ENCODE measurements at regions not wholly inside any gene's neighbourhood (a gene's known extent, or its start where the extent isn't known, plus 50 kb on each side); places are given as distances from the start of the nearest gene placed in this dataset.
"Not testable (repeated sequence)": the region's sequence is repeated elsewhere in the genome, so short reads cannot be mapped to it uniquely, and the experiment has no call there.

GRCh38 chr4:156411531-156411930, 457.9 kb upstream of the CTSO start:
- no peak for DNase-seq

DNA sequence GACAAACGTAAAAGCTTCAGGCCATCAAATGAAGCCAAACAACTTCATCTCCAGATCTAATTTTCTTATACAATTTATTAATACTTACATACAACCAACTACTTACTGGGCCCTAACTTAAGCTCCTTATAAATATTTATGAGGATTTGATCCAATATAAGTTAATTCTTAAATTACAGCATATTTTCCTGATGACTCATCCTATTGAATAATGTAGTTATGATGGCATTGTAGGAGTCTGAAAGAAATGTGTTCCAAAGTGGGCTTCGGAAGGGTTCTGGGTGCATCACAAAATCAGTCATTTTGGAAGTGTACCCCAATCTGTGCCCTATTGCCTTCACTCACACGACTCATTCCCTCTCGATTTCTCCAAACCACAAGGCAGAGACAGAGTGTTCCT, 455.1 kb upstream of the CTSO start:
- no peak for DNase-seq

- DNase-seq = no peak
Observed at GRCh38 chr4:156401371-156401770, 447.7 kb upstream of the CTSO start.

- no peak for DNase-seq
Observed at GRCh38 chr4:156396534-156396933, 442.9 kb upstream of the CTSO start.

- no peak for DNase-seq
Observed at GRCh38 chr4:156391325-156391653, 437.6 kb upstream of the CTSO start.

GRCh38 chr4:156390599-156391324, 437.1 kb upstream of the CTSO start:
- DNase-seq = peak in 2 of 3 donors; percentile 34 to 45

DNA sequence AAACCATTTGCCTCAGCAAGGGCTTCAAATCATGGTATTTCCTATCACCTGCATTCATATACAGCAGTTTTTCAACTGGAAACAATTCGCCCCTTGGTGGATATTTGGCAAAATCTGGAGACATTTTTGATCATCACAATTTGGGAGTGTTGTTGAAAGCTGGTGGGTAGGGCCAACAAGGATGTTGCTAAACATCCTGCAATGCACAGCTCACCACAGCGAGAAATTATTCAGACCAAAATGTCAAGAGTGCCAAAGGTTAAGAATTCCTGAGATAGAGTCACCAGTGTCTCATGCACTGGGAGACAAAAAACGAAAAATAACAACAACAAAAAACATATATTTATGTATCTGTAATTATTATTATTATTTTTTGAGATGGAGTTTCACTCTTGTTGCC, 435.2 kb upstream of the CTSO start:
- DNase-seq = no peak

- peak in 1 of 3 donors; percentile 31 for DNase-seq
Observed at GRCh38 chr4:156378033-156378665, 424.5 kb upstream of the CTSO start.

DNA sequence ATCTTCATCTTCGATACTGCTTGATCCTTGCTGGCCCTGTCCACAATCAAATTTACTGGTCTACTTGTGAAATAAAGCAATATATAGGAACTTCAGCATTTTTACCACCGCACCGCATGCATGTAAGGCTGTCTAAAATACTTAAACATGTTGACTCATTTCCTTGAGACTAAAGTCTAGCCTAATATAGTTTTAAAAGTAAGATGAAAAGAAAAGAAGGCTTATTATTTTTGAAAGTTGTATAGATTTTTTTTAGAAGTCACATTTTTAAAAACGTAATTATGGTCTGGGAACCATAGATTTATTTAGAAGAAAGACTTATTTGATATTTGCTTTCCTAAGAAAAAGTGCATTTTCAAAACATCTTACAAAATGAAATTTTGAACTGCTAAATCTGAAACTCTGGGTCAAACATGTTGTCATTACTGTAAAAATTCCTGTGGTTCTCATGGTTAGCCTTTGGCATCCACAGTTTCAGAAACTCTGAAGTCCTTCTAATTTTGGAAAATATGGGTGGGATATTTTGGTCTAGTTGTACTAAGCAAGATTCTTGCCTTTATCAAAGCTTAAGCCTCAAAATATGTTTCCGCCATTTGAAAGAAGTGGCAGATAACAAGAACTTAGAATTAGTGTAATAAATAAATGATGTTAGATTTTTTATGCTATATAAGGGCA, 423.5 kb upstream of the CTSO start:
- peak in 1 of 3 donors; percentile 47 for DNase-seq

DNA sequence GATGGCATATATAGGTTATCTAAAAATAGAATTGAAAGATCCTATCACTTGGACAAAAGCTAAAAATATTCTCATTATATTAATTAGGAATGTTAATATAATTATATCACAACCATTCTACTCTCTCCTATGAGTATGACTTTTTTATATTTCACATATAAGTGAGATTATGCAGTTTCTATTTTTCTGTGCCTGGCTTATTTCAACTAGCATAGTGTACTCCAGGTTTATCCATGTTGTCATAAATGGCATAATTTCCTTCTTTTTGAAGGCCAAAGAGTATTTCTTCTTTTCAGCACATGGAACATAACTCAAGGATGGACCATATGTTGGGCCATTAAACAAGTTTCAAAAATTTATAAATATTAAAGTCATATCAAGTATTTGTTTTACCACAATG, 421.2 kb upstream of the CTSO start:
- DNase-seq = no peak

DNA sequence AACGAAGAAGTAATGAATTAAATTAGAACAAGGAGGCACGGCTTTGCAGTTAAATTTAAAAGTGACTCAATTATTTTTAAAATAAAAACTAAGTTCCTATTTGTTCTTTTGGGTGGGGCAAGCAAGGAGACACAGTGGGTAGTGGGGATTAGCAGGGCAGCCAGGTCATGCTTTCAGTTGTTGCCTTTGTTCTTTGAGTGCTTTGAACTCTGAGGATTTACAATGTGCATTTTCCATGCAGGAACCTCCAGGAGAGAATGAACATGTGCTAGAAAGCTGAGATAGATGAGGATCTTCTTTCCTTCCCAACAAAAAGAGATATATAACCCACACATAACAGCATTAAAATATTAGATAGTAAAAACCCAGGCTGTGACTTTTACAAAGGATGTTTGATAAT, 420.4 kb upstream of the CTSO start:
- no peak for DNase-seq

GRCh38 chr4:156367502-156367901, 413.8 kb upstream of the CTSO start:
- DNase-seq = not testable (repeated sequence)

GRCh38 chr4:156362581-156362980, 408.9 kb upstream of the CTSO start:
- no peak for DNase-seq

GRCh38 chr4:156347412-156348075, 393.9 kb upstream of the CTSO start:
- DNase-seq = peak in 1 of 3 donors; percentile 5

GRCh38 chr4:156346959-156347385, 393.3 kb upstream of the CTSO start:
- no peak for DNase-seq

GRCh38 chr4:156344397-156344796, 390.7 kb upstream of the CTSO start:
- DNase-seq = no peak

GRCh38 chr4:156336511-156336910, 382.8 kb upstream of the CTSO start:
- peak in 1 of 3 donors; percentile 21 for DNase-seq

DNA sequence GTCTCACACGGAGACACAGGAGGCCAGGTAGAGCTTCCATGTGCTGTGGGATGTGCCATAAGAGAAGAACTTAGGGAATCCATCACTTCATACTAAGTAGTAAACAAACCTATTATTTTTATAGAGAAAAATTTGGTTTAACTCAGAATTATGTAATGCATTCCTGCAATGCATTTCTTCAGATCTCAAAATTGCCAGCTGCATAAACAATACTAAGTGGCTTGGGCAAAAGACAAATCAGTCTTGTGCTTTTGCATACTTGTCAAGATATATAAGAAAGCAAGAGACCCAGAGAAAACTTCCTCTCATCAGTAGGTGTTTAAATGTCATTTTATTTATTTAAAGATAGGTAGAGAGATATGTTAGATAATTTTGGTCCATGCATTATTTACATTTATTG, 382.1 kb upstream of the CTSO start:
- no peak for DNase-seq

DNA sequence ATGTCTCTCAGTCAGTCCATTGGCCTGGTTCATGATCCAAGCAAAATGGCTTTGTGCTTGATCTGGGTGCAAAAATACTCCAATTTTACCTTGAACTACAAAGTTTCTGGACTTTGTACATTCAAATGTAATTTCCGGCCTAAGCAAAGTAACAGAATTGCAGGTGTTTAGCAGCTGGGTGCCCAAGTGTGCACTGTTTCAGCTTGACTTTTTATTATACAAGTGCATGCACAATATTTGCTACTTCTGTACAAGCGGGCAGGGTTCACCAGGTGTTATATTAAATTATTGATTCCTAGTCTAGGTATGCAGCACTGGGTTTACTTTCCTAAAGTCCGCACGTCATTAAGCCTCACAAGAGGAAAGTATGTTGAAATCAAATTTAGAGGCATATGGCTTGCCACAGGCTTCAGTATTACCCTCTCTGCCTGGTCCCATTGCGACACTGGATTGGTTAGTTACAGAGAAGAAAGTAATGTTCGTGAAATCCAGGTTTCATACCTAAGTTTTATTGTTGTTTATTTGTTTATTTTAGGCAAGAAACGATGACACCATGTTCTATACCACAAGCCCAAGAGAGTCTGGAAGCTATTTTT, 376.9 kb upstream of the CTSO start:
- DNase-seq = no peak

GRCh38 chr4:156329779-156330178, 376.1 kb upstream of the CTSO start:
- no peak for DNase-seq

GRCh38 chr4:156328882-156329281, 375.2 kb upstream of the CTSO start:
- no peak for DNase-seq

GRCh38 chr4:156326246-156326645, 372.6 kb upstream of the CTSO start:
- DNase-seq = no peak

Data from muscle of back (tissue), 3 donors.